Glutamatergic neuron (in vitro differentiated cells): ENCODE measurements at regions not wholly inside any gene's neighbourhood (a gene's known extent, or its start where the extent isn't known, plus 50 kb on each side); places are given as distances from the start of the nearest gene placed in this dataset.

Source experiments
- DNase-seq: peaks from one replicate; pipeline ENCODE4 v3.0.0; 2022
- H3K27ac Mint-ChIP-seq: one replicate; pipeline ENCODE4 v1.8.0; 2020; ENCODE audit warnings: mild to moderate bottlenecking, mixed read lengths, inconsistent platforms; ENCODE audit not compliant: unreplicated experiment
- H3K27me3 Mint-ChIP-seq: one replicate; pipeline ENCODE4 v1.8.0; 2020; ENCODE audit warnings: mild to moderate bottlenecking, moderate library complexity, mixed read lengths, inconsistent platforms; ENCODE audit not compliant: unreplicated experiment
- H3K36me3 Mint-ChIP-seq: one replicate; pipeline ENCODE4 v1.8.0; 2020; ENCODE audit warnings: mild to moderate bottlenecking, mixed read lengths, inconsistent platforms; ENCODE audit not compliant: unreplicated experiment
- H3K4me1 Mint-ChIP-seq: one replicate; pipeline ENCODE4 v1.8.0; 2020; ENCODE audit warnings: mild to moderate bottlenecking, low read depth, mixed read lengths, inconsistent platforms; ENCODE audit not compliant: unreplicated experiment
- H3K4me3 Mint-ChIP-seq: one replicate; pipeline ENCODE4 v1.8.0; 2020; ENCODE audit warnings: mild to moderate bottlenecking, mixed read lengths, inconsistent platforms; ENCODE audit not compliant: unreplicated experiment
- H3K9me3 Mint-ChIP-seq: one replicate; pipeline ENCODE4 v1.8.0; 2020; ENCODE audit warnings: mild to moderate bottlenecking, moderate library complexity, mixed read lengths, inconsistent platforms; ENCODE audit not compliant: unreplicated experiment
- TF ChIP-seq, protein P1 (sequence below): fragments of 200-600 bp; sonication (generic); IDR thresholded peaks from one replicate; pipeline ENCODE4 v1.5.0; 2021; ENCODE audit not compliant: partially characterized antibody, unreplicated experiment

DNA sequence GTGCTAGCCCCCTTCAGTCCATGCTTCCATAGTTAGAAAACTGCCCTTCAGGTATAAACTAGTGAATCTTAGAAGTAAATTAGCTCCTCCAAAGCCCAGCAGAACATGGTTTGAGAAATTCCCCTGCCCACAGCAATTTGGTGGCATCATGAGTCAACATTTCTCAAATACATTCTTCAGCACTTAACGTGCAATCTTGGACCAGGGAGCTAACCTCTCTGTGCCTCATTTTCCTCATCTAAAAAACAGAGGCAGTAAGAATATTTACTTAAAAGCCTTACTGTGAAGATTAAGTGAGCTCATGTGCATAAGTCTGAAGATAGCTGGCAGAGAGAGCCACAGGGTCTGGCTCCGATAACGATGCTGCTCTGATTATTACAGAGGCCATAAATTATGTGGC, 800.7 kb upstream of the AMELY start:
- no peak overlapping the region for H3K4me3 Mint-ChIP-seq
- no peaks in the 10 kb centered on the region for H3K4me1 Mint-ChIP-seq
- no peaks in the 10 kb centered on the region for H3K36me3 Mint-ChIP-seq
- no peak for DNase-seq
- H3K27ac Mint-ChIP-seq, result no peak overlapping the region
- TF ChIP-seq, protein P1, sequence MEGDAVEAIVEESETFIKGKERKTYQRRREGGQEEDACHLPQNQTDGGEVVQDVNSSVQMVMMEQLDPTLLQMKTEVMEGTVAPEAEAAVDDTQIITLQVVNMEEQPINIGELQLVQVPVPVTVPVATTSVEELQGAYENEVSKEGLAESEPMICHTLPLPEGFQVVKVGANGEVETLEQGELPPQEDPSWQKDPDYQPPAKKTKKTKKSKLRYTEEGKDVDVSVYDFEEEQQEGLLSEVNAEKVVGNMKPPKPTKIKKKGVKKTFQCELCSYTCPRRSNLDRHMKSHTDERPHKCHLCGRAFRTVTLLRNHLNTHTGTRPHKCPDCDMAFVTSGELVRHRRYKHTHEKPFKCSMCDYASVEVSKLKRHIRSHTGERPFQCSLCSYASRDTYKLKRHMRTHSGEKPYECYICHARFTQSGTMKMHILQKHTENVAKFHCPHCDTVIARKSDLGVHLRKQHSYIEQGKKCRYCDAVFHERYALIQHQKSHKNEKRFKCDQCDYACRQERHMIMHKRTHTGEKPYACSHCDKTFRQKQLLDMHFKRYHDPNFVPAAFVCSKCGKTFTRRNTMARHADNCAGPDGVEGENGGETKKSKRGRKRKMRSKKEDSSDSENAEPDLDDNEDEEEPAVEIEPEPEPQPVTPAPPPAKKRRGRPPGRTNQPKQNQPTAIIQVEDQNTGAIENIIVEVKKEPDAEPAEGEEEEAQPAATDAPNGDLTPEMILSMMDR, result no peak
- H3K27me3 Mint-ChIP-seq, result no peaks in the 10 kb centered on the region
- no peaks in the 10 kb centered on the region for H3K9me3 Mint-ChIP-seq

DNA sequence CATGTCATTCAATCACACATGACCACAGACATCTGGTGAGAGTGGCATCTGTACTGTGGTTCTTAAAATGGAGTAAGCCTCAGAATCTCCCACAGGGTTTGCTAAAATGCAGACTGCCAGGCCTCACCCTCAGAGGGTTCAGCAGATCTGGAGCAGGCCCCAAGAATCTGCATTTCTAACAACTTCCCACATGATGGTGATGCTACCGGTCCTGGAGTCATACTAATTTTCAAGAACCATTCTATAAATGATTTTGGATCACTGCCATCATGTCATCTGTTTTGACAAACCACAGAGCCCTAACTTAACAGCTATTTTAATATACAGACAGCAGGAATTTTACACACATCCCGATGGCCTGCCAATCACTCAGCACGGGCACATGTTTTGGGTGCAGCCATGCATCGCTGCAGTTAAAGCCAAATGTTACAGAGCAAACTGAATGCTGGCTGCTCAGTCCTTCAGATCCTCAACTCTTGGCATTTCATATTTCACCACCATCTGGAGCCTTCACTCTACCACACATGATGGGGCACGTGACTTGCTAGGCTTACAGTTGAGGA, 792.1 kb upstream of the AMELY start:
- Mint-ChIP-seq H3K4me3 (no peak overlapping the region), H3K36me3 (no peaks in the 10 kb centered on the region), H3K9me3 (no peaks in the 10 kb centered on the region), H3K27me3 (peaks cover 2% of the 10 kb centered on the region), H3K27ac (no peak overlapping the region), H3K4me1 (no peaks in the 10 kb centered on the region)
- no peak for DNase-seq
- TF ChIP-seq, protein P1, result no peak

DNA sequence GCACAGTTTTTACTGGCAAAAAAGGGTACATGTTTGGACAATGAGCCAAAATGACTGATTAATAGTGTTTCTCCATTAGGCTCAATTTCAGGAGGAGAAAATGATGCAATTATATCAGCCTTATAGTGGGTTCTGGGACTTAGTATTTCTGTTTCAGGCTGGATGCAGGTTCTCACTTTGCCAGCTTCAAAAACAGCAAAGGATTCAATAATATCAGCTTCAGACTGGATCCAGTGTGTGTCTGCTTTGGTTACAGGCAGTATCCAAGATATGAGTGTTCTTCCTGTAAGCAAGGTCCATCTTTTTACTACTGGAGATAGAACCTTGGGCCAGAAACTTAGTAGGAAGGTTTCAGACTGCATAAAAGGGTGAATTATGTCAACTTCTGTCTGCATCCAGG, 790.9 kb upstream of the AMELY start:
- no peaks in the 10 kb centered on the region for H3K4me1 Mint-ChIP-seq
- H3K27me3 Mint-ChIP-seq, result peaks cover 2% of the 10 kb centered on the region
- no peak for DNase-seq
- H3K4me3 Mint-ChIP-seq, result no peak overlapping the region
- no peak overlapping the region for H3K27ac Mint-ChIP-seq
- H3K9me3 Mint-ChIP-seq, result no peaks in the 10 kb centered on the region
- H3K36me3 Mint-ChIP-seq, result no peaks in the 10 kb centered on the region
- TF ChIP-seq, protein P1, result no peak

DNA sequence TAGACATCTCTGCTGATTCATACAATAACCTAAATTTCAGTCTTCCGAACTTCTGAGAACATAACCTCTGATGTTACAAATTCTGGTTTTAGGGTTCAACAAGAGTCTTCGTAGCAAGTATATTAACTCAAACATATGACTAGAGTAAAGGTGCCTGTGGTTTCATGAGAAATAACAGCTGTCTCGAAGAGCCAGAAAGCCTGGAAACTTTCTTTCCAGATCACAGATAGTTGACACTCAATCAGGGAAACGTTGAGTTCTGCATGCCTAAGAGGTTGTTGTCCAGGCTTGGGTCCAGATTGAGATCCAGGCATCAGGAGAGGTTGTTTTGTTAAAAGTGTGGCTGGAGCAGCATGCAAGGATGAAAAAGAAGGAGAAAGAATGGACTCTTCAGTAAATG, 790.1 kb upstream of the AMELY start:
- H3K27me3 Mint-ChIP-seq, result peaks cover 2% of the 10 kb centered on the region
- H3K9me3 Mint-ChIP-seq, result no peaks in the 10 kb centered on the region
- TF ChIP-seq, protein P1, result no peak
- no peak for DNase-seq
- H3K4me3 Mint-ChIP-seq, result no peak overlapping the region
- no peaks in the 10 kb centered on the region for H3K36me3 Mint-ChIP-seq
- no peak overlapping the region for H3K27ac Mint-ChIP-seq
- no peaks in the 10 kb centered on the region for H3K4me1 Mint-ChIP-seq

DNA sequence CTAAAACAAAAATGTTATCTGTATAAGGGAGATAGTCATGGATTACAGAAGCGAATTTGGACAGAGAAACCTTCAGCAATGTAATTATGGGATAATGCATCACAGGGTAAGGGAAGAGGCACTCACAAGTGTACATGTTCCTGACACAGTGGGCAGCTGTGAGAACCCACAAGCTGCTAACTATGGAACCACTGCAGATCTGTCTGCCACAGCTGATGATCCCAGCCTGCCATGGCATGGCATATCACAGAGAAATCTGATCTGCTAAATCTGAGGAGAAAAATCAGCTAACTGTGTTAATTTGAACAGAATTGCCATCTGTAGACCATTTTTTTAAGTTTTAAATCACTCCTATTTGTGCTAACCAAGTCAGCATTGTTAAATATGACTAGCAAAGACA, 786.0 kb upstream of the AMELY start:
- H3K4me3 Mint-ChIP-seq, result no peak overlapping the region
- H3K9me3 Mint-ChIP-seq, result no peaks in the 10 kb centered on the region
- H3K4me1 Mint-ChIP-seq, result no peaks in the 10 kb centered on the region
- no peak for DNase-seq
- TF ChIP-seq, protein P1, result no peak
- H3K27ac Mint-ChIP-seq, result no peak overlapping the region
- no peaks in the 10 kb centered on the region for H3K36me3 Mint-ChIP-seq
- no peaks in the 10 kb centered on the region for H3K27me3 Mint-ChIP-seq
